Lung (tissue), 11 donors: ENCODE measurements at regions not wholly inside any gene's neighbourhood (a gene's known extent, or its start where the extent isn't known, plus 50 kb on each side); places are given as distances from the start of the nearest gene placed in this dataset.

Experiments
- ATAC-seq: fragments of 200-7000 bp; cut with Tn5 transposase; one replicate; pipeline ENCODE4 v1.9.1; 2020; ENCODE audit warnings: moderate number of reproducible peaks; ENCODE audit not compliant: insufficient read depth, low FRiP score
- DNase-seq, 3 donors: peaks; one replicate each; pipeline ENCODE4 v3.0.0-alpha.2; 2013 to 2017
- H3K27ac ChIP-seq, 2 donors: one replicate each; pipeline ENCODE4 v1.5.1; 2013; ENCODE audit warnings: mild to moderate bottlenecking in 2 of 2, moderate library complexity in 2 of 2, control low read depth in 1 of 2, inconsistent platforms in 1 of 2, low read depth in 1 of 2, low read length in 1 of 2
- H3K27me3 ChIP-seq, 3 donors: one replicate each; pipeline ENCODE4 v1.5.1; 2013; ENCODE audit warnings: low read length in 2 of 3; ENCODE audit not compliant: control insufficient read depth in 3 of 3, insufficient read depth in 3 of 3
- H3K36me3 ChIP-seq, 4 donors: one replicate each; pipeline ENCODE4 v1.5.1; 2013; ENCODE audit warnings: low read length in 4 of 4, mild to moderate bottlenecking in 1 of 4, moderate library complexity in 1 of 4; ENCODE audit not compliant: control insufficient read depth in 4 of 4, insufficient read depth in 4 of 4
- H3K4me1 ChIP-seq, 5 donors: one replicate each; pipeline ENCODE4 v1.5.1; 2013; ENCODE audit warnings: low read length in 5 of 5, mild to moderate bottlenecking in 2 of 5, moderate library complexity in 1 of 5; ENCODE audit not compliant: control insufficient read depth in 5 of 5, insufficient read depth in 5 of 5
- H3K4me3 ChIP-seq: one replicate; pipeline ENCODE4 v1.5.1; 2013; ENCODE audit warnings: mild to moderate bottlenecking, control low read depth, moderate library complexity
- H3K9ac ChIP-seq, 2 donors: one replicate each; pipeline ENCODE4 v1.5.1; 2013; ENCODE audit warnings: low read length in 2 of 2, control low read depth in 1 of 2; ENCODE audit not compliant: insufficient read depth in 1 of 2
- H3K9me3 ChIP-seq, 4 donors: one replicate each; pipeline ENCODE4 v1.5.1; 2013; ENCODE audit warnings: low read length in 3 of 4, mild to moderate bottlenecking in 1 of 4, moderate library complexity in 1 of 4; ENCODE audit not compliant: control insufficient read depth in 4 of 4, insufficient read depth in 3 of 4
- CTCF ChIP-seq: IDR thresholded peaks from 2 replicates; pipeline ENCODE4 v1.5.1; 2012; ENCODE audit warnings: mild to moderate bottlenecking; ENCODE audit errors: control extremely low read depth, extremely low read depth
- WGBS, 2 donors: extraction: QIAGEN DNeasy Blood & Tissue Kit; methylation state at CpG; one replicate each; pipeline ENCODE4 v1.1.7; 2013; 5-methylcytosine and 5-hydroxymethylcytosine counted together
- donor health status: control.
- donor health status: control.
- donor health status: Bipolar disorder and iron deficiency.
- donor health status: healthy.
- donor health status: DM: yes; HTN: yes; CAD: no.

GRCh38 chr5:87826507-87826906 lies 413.8 kb upstream of the CCNH start:
- no peak overlapping the region for H3K4me3 ChIP-seq
- no peak for ATAC-seq
- WGBS, 2 donors = 68 to 73% methylated on average over 3 of the region's 3 CpGs
- no peaks in the 10 kb centered on the region for H3K27me3 ChIP-seq
- H3K4me1 ChIP-seq = no peaks in the 10 kb centered on the region
- H3K9me3 ChIP-seq = peaks cover 0 to 5% (median 2%) of the 10 kb centered on the region in 4 donors
- DNase-seq = no peak
- no peak for TF ChIP-seq CTCF
- H3K36me3 ChIP-seq = no peaks in the 10 kb centered on the region
- H3K27ac ChIP-seq = no peak overlapping the region
- no peak overlapping the region for H3K9ac ChIP-seq

DNA sequence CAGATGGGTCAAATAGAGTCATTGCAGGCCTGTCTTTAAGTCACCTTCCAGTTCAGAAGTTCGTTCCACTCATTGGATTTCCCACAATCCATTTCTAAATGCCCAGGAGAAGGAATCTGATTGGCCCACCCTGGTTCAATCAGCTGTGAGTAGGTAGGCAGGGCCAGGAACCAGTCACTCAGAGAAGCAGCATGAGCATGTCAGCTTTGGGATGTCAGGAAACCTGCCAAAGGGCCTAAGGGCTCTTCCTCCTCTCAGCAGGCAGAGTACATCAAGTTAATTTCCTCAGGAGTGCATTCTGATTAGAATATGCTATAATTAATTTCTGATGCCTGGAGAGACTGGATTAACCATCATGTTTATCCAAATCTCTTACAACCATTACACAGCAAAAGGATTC lies 412.9 kb upstream of the CCNH start:
- H3K4me3 ChIP-seq = no peak overlapping the region
- H3K4me1 ChIP-seq = no peaks in the 10 kb centered on the region
- H3K9ac ChIP-seq = no peak overlapping the region
- no peak for TF ChIP-seq CTCF
- H3K27ac ChIP-seq = no peak overlapping the region
- H3K27me3 ChIP-seq = no peaks in the 10 kb centered on the region
- ATAC-seq (no peak), DNase-seq (no peak)
- 56 to 74% methylated on average over 1 of the region's 1 CpG for WGBS, 2 donors
- H3K36me3 ChIP-seq = no peaks in the 10 kb centered on the region
- no peaks in the 10 kb centered on the region for H3K9me3 ChIP-seq

- H3K4me1 ChIP-seq = no peaks in the 10 kb centered on the region
- no peaks in the 10 kb centered on the region for H3K27me3 ChIP-seq
- ATAC-seq (no peak), DNase-seq (no peak)
- H3K36me3 ChIP-seq = no peaks in the 10 kb centered on the region
- TF ChIP-seq CTCF = no peak
- no peak overlapping the region for H3K9ac ChIP-seq
- H3K9me3 ChIP-seq = no peaks in the 10 kb centered on the region
- H3K4me3 ChIP-seq = no peak overlapping the region
- no peak overlapping the region for H3K27ac ChIP-seq
Measured at GRCh38 chr5:87807783-87808182, 395.1 kb upstream of the CCNH start.

DNA sequence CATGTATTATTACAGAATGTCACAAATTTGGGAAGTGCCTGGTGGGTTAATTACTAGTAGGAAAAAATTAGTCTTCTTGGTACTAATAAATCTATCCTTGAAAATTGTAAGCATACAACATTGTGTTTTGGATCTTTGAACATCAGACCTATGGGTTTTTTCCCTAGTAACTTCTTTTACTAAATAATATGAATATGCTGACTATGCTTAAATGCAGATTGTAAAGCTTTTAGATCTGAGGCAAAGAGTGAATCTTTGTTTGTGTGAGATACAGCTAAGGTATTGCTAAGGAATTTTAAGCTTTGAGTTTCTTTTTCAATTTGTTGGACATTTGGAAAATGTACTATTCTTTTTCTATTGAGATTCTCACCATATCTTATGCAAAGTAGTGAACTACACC lies 390.6 kb upstream of the CCNH start:
- no peaks in the 10 kb centered on the region for H3K9me3 ChIP-seq
- no peaks in the 10 kb centered on the region for H3K4me1 ChIP-seq
- H3K9ac ChIP-seq = no peak overlapping the region
- DNase-seq (no peak), ATAC-seq (no peak)
- TF ChIP-seq CTCF = no peak
- no peak overlapping the region for H3K4me3 ChIP-seq
- H3K36me3 ChIP-seq = no peaks in the 10 kb centered on the region
- H3K27me3 ChIP-seq = no peaks in the 10 kb centered on the region
- no peak overlapping the region for H3K27ac ChIP-seq
